ENCODE measurements at regions not wholly inside any gene's neighbourhood (a gene's known extent, or its start where the extent isn't known, plus 50 kb on each side); places are given as distances from the start of the nearest gene placed in this dataset.

GRCh38 chr11:98056945-98057344 is 963.8 kb upstream of the CNTN5 start:
- TF ChIP-seq, protein P1, sequence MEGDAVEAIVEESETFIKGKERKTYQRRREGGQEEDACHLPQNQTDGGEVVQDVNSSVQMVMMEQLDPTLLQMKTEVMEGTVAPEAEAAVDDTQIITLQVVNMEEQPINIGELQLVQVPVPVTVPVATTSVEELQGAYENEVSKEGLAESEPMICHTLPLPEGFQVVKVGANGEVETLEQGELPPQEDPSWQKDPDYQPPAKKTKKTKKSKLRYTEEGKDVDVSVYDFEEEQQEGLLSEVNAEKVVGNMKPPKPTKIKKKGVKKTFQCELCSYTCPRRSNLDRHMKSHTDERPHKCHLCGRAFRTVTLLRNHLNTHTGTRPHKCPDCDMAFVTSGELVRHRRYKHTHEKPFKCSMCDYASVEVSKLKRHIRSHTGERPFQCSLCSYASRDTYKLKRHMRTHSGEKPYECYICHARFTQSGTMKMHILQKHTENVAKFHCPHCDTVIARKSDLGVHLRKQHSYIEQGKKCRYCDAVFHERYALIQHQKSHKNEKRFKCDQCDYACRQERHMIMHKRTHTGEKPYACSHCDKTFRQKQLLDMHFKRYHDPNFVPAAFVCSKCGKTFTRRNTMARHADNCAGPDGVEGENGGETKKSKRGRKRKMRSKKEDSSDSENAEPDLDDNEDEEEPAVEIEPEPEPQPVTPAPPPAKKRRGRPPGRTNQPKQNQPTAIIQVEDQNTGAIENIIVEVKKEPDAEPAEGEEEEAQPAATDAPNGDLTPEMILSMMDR (IDR thresholded peaks at IDR 0.05): no peak
- no peak for TF ChIP-seq POLR2A (IDR thresholded peaks at IDR 0.05)

All from Peyer's patch (tissue), 4 donors.